Dermis blood vessel endothelial cell (primary cell): ENCODE measurements at regions not wholly inside any gene's neighbourhood (a gene's known extent, or its start where the extent isn't known, plus 50 kb on each side); places are given as distances from the start of the nearest gene placed in this dataset.
"Not testable (repeated sequence)": the region's sequence is repeated elsewhere in the genome, so short reads cannot be mapped to it uniquely, and the experiment has no call there.

ENCODE experiments used
- DNase-seq: peaks from one replicate; pipeline ENCODE4 v3.0.0; 2010

- no peak for DNase-seq
Observed at GRCh38 chr9:80503671-80504281, 932.0 kb downstream of the TLE4 start.

GRCh38 chr9:80502306-80502705 lies 930.5 kb downstream of the TLE4 start:
- DNase-seq, result no peak

GRCh38 chr9:80501635-80502034 lies 929.9 kb downstream of the TLE4 start:
- no peak for DNase-seq

GRCh38 chr9:80500300-80500699 lies 928.5 kb downstream of the TLE4 start:
- DNase-seq, result no peak

- no peak for DNase-seq
Observed at GRCh38 chr9:80498001-80498555, 926.3 kb downstream of the TLE4 start.

GRCh38 chr9:80496901-80497556 lies 925.3 kb downstream of the TLE4 start:
- DNase-seq, result no peak

- DNase-seq, result no peak
Observed at GRCh38 chr9:80493258-80493657, 921.5 kb downstream of the TLE4 start.

- DNase-seq, result no peak
Observed at GRCh38 chr9:80492221-80492620, 920.5 kb downstream of the TLE4 start.

- no peak for DNase-seq
Observed at GRCh38 chr9:80491086-80491696, 919.4 kb downstream of the TLE4 start.

GRCh38 chr9:80489329-80489728 lies 917.6 kb downstream of the TLE4 start:
- no peak for DNase-seq

GRCh38 chr9:80485420-80486250 lies 913.9 kb downstream of the TLE4 start:
- DNase-seq, result no peak

- not testable (repeated sequence) for DNase-seq
Observed at GRCh38 chr9:80482251-80482650, 910.5 kb downstream of the TLE4 start.

- DNase-seq, result no peak
Observed at GRCh38 chr9:80467632-80468031, 895.9 kb downstream of the TLE4 start.

GRCh38 chr9:80465556-80465955 lies 893.8 kb downstream of the TLE4 start:
- no peak for DNase-seq

GRCh38 chr9:80449513-80449912 lies 877.7 kb downstream of the TLE4 start:
- DNase-seq, result no peak

GRCh38 chr9:80448996-80449395 lies 877.2 kb downstream of the TLE4 start:
- no peak for DNase-seq

- no peak for DNase-seq
Observed at GRCh38 chr9:80447876-80448275, 876.1 kb downstream of the TLE4 start.

- DNase-seq, result no peak
Observed at GRCh38 chr9:80440724-80441123, 869.0 kb downstream of the TLE4 start.

GRCh38 chr9:80437825-80438224 lies 866.1 kb downstream of the TLE4 start:
- DNase-seq, result no peak

GRCh38 chr9:80437091-80437640 lies 865.4 kb downstream of the TLE4 start:
- DNase-seq, result no peak

- DNase-seq, result no peak
Observed at GRCh38 chr9:80435591-80435990, 863.8 kb downstream of the TLE4 start.

- no peak for DNase-seq
Observed at GRCh38 chr9:80426992-80427391, 855.2 kb downstream of the TLE4 start.
